Umbilical cord (tissue), 1 donor: ENCODE measurements at regions not wholly inside any gene's neighbourhood (a gene's known extent, or its start where the extent isn't known, plus 50 kb on each side); places are given as distances from the start of the nearest gene placed in this dataset.
A peak's percentile ranks its signal among the peaks of the same experiment; 100 is the strongest.

Experiments
- DNase-seq: peaks from one replicate; pipeline ENCODE4 v3.0.0-alpha.2; 2015; ENCODE audit warnings: low spot score

GRCh38 chr7:84684836-84685480, 490.4 kb upstream of the SEMA3A start:
- no peak for DNase-seq

GRCh38 chr7:84682543-84682942, 488.0 kb upstream of the SEMA3A start:
- no peak for DNase-seq

GRCh38 chr7:84678841-84679240, 484.3 kb upstream of the SEMA3A start:
- no peak for DNase-seq

- no peak for DNase-seq
Measured at GRCh38 chr7:84677117-84677732, 482.6 kb upstream of the SEMA3A start.

- no peak for DNase-seq
Measured at GRCh38 chr7:84675633-84676034, 481.0 kb upstream of the SEMA3A start.

- no peak for DNase-seq
Measured at GRCh38 chr7:84674236-84674913, 479.8 kb upstream of the SEMA3A start.

- DNase-seq = no peak
Measured at GRCh38 chr7:84669177-84669732, 474.7 kb upstream of the SEMA3A start.

GRCh38 chr7:84668116-84668515, 473.5 kb upstream of the SEMA3A start:
- no peak for DNase-seq

- DNase-seq = peak; percentile 11
Measured at GRCh38 chr7:84666651-84667050, 472.1 kb upstream of the SEMA3A start.

GRCh38 chr7:84665339-84665738, 470.8 kb upstream of the SEMA3A start:
- DNase-seq = peak; percentile 93

- peak; percentile 60 for DNase-seq
Measured at GRCh38 chr7:84664626-84665025, 470.0 kb upstream of the SEMA3A start.

- DNase-seq = peak; percentile 43
Measured at GRCh38 chr7:84663224-84663623, 468.6 kb upstream of the SEMA3A start.

- no peak for DNase-seq
Measured at GRCh38 chr7:84658286-84658685, 463.7 kb upstream of the SEMA3A start.

GRCh38 chr7:84654273-84654672, 459.7 kb upstream of the SEMA3A start:
- no peak for DNase-seq

- no peak for DNase-seq
Measured at GRCh38 chr7:84651876-84652275, 457.3 kb upstream of the SEMA3A start.

GRCh38 chr7:84647797-84648757, 453.5 kb upstream of the SEMA3A start:
- peak; percentile 77 for DNase-seq

GRCh38 chr7:84642611-84643010, 448.0 kb upstream of the SEMA3A start:
- no peak for DNase-seq

GRCh38 chr7:84640637-84641036, 446.0 kb upstream of the SEMA3A start:
- no peak for DNase-seq

GRCh38 chr7:84638339-84638697, 443.7 kb upstream of the SEMA3A start:
- DNase-seq = no peak

- peak; percentile 76 for DNase-seq
Measured at GRCh38 chr7:84637568-84638338, 443.2 kb upstream of the SEMA3A start.

GRCh38 chr7:84631913-84632312, 437.3 kb upstream of the SEMA3A start:
- no peak for DNase-seq
